ENCODE measurements at regions not wholly inside any gene's neighbourhood (a gene's known extent, or its start where the extent isn't known, plus 50 kb on each side); places are given as distances from the start of the nearest gene placed in this dataset.

GRCh38 chr16:47861999-47862398 is 293.8 kb downstream of the ABCC12 start:
- Histone ChIP-seq H3K36me3 (ENCODE audit: insufficient read depth, low read length) (no peaks in the 10 kb centered on the region), H3K79me2 (ENCODE audit: insufficient read depth, low read length) (no peaks in the 10 kb centered on the region), H3K4me3 (ENCODE audit: insufficient read depth, low read length) (no peak overlapping the region), H3K27ac (ENCODE audit: low read depth, low read length) (no peak overlapping the region), H3K9me3 (ENCODE audit: low read depth, low read length) (no peaks in the 10 kb centered on the region), H3K4me2 (ENCODE audit: insufficient read depth, low read length) (no peak overlapping the region), H3K27me3 (ENCODE audit: insufficient read depth, low read length) (peaks cover 5% of the 10 kb centered on the region), H2AFZ (ENCODE audit: low read length) (no peak overlapping the region), H4K20me1 (ENCODE audit: insufficient read depth, low read length) (no peaks in the 10 kb centered on the region), H3K4me1 (ENCODE audit: insufficient read depth, low read length) (no peaks in the 10 kb centered on the region)
- TF ChIP-seq CTCF (IDR thresholded peaks at IDR 0.05; ENCODE audit: extremely low read depth, low read depth, low read length), result no peak
- no peak for DNase-seq (ENCODE audit: insufficient read length, low spot score, missing footprints)

- H2AFZ ChIP-seq (ENCODE audit: low read length), result no peak overlapping the region
- no peak for TF ChIP-seq CTCF (IDR thresholded peaks at IDR 0.05; ENCODE audit: extremely low read depth, low read depth, low read length)
- H3K27me3 ChIP-seq (ENCODE audit: insufficient read depth, low read length), result peaks cover 3% of the 10 kb centered on the region
- H3K4me2 ChIP-seq (ENCODE audit: insufficient read depth, low read length), result no peak overlapping the region
- no peak for DNase-seq (ENCODE audit: insufficient read length, low spot score, missing footprints)
- H4K20me1 ChIP-seq (ENCODE audit: insufficient read depth, low read length), result no peaks in the 10 kb centered on the region
- H3K79me2 ChIP-seq (ENCODE audit: insufficient read depth, low read length), result no peaks in the 10 kb centered on the region
- no peaks in the 10 kb centered on the region for H3K9me3 ChIP-seq (ENCODE audit: low read depth, low read length)
- no peak overlapping the region for H3K4me3 ChIP-seq (ENCODE audit: insufficient read depth, low read length)
- H3K4me1 ChIP-seq (ENCODE audit: insufficient read depth, low read length), result no peaks in the 10 kb centered on the region
- H3K27ac ChIP-seq (ENCODE audit: low read depth, low read length), result no peak overlapping the region
- H3K36me3 ChIP-seq (ENCODE audit: insufficient read depth, low read length), result no peaks in the 10 kb centered on the region
These were observed 297.3 kb downstream of the ABCC12 start for GRCh38 chr16:47858333-47858982.

GRCh38 chr16:47855431-47855830 is 300.4 kb downstream of the ABCC12 start:
- Histone ChIP-seq H3K4me3 (ENCODE audit: insufficient read depth, low read length) (no peak overlapping the region), H4K20me1 (ENCODE audit: insufficient read depth, low read length) (no peaks in the 10 kb centered on the region), H3K9me3 (ENCODE audit: low read depth, low read length) (no peaks in the 10 kb centered on the region), H3K4me2 (ENCODE audit: insufficient read depth, low read length) (no peak overlapping the region), H3K27ac (ENCODE audit: low read depth, low read length) (no peak overlapping the region), H3K36me3 (ENCODE audit: insufficient read depth, low read length) (no peaks in the 10 kb centered on the region), H3K79me2 (ENCODE audit: insufficient read depth, low read length) (no peaks in the 10 kb centered on the region), H3K4me1 (ENCODE audit: insufficient read depth, low read length) (no peaks in the 10 kb centered on the region), H3K27me3 (ENCODE audit: insufficient read depth, low read length) (no peaks in the 10 kb centered on the region), H2AFZ (ENCODE audit: low read length) (no peak overlapping the region)
- TF ChIP-seq CTCF (IDR thresholded peaks at IDR 0.05; ENCODE audit: extremely low read depth, low read depth, low read length), result no peak
- no peak for DNase-seq (ENCODE audit: insufficient read length, low spot score, missing footprints)

GRCh38 chr16:47854737-47855136 is 301.1 kb downstream of the ABCC12 start:
- Histone ChIP-seq H3K4me3 (ENCODE audit: insufficient read depth, low read length) (no peak overlapping the region), H2AFZ (ENCODE audit: low read length) (no peak overlapping the region), H3K9me3 (ENCODE audit: low read depth, low read length) (no peaks in the 10 kb centered on the region), H3K27me3 (ENCODE audit: insufficient read depth, low read length) (no peaks in the 10 kb centered on the region), H3K27ac (ENCODE audit: low read depth, low read length) (no peak overlapping the region), H3K4me2 (ENCODE audit: insufficient read depth, low read length) (no peak overlapping the region), H3K79me2 (ENCODE audit: insufficient read depth, low read length) (no peaks in the 10 kb centered on the region), H4K20me1 (ENCODE audit: insufficient read depth, low read length) (no peaks in the 10 kb centered on the region), H3K4me1 (ENCODE audit: insufficient read depth, low read length) (no peaks in the 10 kb centered on the region), H3K36me3 (ENCODE audit: insufficient read depth, low read length) (no peaks in the 10 kb centered on the region)
- no peak for TF ChIP-seq CTCF (IDR thresholded peaks at IDR 0.05; ENCODE audit: extremely low read depth, low read depth, low read length)
- no peak for DNase-seq (ENCODE audit: insufficient read length, low spot score, missing footprints)
